T-helper 9 cell (primary cell): ENCODE measurements at regions not wholly inside any gene's neighbourhood (a gene's known extent, or its start where the extent isn't known, plus 50 kb on each side); places are given as distances from the start of the nearest gene placed in this dataset.

Experiments used
- DNase-seq: peaks from one replicate; pipeline ENCODE4 v3.0.0-alpha.2; 2020

DNA sequence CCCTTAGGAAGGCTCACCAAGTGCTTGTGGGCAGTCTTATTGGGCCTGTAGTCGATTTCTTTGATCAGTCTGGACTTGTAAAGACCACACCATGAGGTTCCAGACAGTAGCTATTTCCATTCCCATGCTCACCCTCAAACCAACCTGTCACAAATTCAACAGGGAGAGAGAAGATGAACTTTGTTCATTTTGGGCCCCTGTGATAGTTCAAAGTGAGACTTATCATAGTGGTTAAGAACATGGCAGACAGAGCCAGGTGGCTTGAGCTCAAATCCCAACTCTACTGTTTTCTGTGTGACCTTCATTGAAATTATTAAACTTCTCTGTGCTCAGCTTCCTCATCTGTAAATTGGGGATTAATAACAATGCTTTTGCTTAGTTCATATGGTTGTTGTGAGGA lies 53.9 kb upstream of the CTLA4 start:
- no peak for DNase-seq

DNA sequence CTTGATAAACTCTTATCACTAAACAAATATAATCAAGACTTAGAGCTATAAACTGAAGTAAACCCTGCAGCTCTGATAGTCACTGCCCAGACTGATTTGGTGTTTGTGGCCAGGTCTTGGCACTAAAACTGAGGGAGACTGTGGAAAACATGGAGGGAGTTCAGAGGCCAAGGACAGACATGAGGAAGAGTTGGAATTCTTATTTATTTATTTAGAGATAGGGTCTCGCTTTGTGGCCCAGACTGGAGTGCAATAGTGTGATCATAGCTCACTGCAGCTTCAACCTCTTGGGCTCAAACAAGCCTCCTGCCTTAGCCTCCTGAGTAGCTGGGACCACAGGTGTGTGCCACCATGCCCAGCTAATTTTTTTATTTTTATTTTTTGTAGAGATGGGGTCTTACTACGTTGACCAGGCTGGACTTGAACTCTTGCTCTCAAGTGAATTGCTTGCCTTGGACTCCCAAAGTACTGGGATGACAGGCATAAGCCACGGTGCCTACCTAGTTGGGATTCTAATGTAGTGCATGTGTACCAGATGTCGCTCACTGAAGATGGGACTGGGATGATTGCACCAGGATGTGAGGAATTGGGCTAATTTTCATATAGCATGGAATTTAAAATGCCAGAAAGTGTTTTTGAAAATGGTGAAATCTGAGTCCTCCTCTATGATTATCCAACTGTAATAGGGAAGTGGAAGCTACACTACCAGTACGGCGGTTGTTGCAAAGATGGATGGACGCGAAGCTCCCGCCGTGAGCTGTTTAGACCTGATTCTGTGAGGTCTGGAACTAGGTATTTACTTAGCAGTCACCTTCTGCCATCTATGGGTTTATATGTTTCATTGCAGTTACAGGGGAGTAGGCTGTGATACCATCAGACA lies 52.7 kb upstream of the CTLA4 start:
- peak; percentile 34 for DNase-seq

DNA sequence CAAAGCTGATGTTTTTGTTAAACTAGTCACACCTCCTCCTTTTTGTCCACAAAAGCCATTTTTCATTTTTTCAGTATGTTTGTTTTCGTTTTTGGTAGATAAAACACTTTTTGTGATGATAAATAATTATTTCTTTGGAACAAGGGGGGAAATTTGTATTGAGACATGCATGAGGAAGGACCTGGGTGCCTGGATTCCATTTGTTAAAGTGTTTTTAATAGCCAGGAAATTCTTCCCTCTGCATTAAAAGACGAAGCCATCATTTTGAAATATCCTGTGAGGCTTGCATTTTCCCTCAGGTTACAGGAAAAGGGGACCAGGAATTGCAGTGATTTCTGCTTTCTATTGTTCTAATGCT lies 52.1 kb upstream of the CTLA4 start:
- DNase-seq = no peak

DNA sequence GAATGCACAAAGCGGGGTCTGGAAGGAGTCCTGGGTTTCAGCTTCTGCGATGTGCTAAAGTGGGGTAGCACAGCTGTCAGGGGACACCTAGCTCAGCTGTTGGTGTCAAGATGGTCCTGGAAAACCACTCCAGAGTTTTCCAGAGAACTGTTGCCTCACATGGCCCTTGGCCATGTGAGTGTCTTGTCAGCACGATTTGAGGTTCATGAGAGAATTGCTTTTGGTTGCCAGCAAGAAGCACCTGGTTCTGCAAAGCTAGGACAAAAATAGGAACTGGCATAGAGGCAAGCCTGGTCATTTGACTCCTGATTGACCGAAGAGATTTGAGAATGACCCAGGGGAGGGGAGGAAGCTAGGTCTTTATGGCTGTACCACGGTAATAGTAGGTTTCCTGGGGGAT lies 50.4 kb upstream of the CTLA4 start:
- no peak for DNase-seq
